CD14-positive monocyte (primary cell): ENCODE measurements at regions not wholly inside any gene's neighbourhood (a gene's known extent, or its start where the extent isn't known, plus 50 kb on each side); places are given as distances from the start of the nearest gene placed in this dataset.

ENCODE experiments used
- DNase-seq, 3 donors: peaks; one replicate each; pipeline ENCODE4 v3.0.0-alpha.2; 2011 to 2022
- H2AFZ ChIP-seq: 2 replicates; pipeline ENCODE4 v1.6.0; 2012; ENCODE audit warnings: mild to moderate bottlenecking, low read depth, low read length, inconsistent platforms; ENCODE audit not compliant: insufficient read depth, poor library complexity, severe bottlenecking
- H3K27ac ChIP-seq, 2 donors: 1 replicate in 1 of 2; 2 replicates in 1 of 2; pipeline ENCODE4 v1.5.1; 2012 to 2013; ENCODE audit warnings: low read length in 2 of 2, control low read depth in 1 of 2, inconsistent platforms in 1 of 2, low read depth in 1 of 2, mild to moderate bottlenecking in 1 of 2
- H3K27me3 ChIP-seq, 2 donors: one replicate each; pipeline versions ENCODE4 v1.6.0 to v1.6.1; 2011 to 2013; ENCODE audit warnings: low read length in 2 of 2; ENCODE audit not compliant: control insufficient read depth in 2 of 2, insufficient read depth in 2 of 2
- H3K36me3 ChIP-seq, 2 donors: replicated peaks in 1 of 2; 1 replicate in 1 of 2; 2 replicates in 1 of 2; pipeline versions ENCODE4 v1.5.1 to v1.6.1; 2012 to 2013; ENCODE audit warnings: low read length in 2 of 2, control low read depth in 1 of 2, inconsistent platforms in 1 of 2, mild to moderate bottlenecking in 1 of 2; ENCODE audit not compliant: insufficient read depth in 2 of 2, control insufficient read depth in 1 of 2
- H3K4me1 ChIP-seq, 2 donors: 1 replicate in 1 of 2; 2 replicates in 1 of 2; pipeline versions ENCODE4 v1.5.1 to v1.6.1; 2012 to 2013; ENCODE audit warnings: low read length in 2 of 2, control low read depth in 1 of 2, inconsistent platforms in 1 of 2, mild to moderate bottlenecking in 1 of 2, moderate library complexity in 1 of 2; ENCODE audit not compliant: insufficient read depth in 2 of 2, control insufficient read depth in 1 of 2
- H3K4me2 ChIP-seq: replicated peaks from 2 replicates; pipeline ENCODE3; 2012; ENCODE audit warnings: low read length, moderate library complexity, mild to moderate bottlenecking; ENCODE audit not compliant: poor library complexity, severe bottlenecking; ENCODE audit errors: extremely low read depth
- H3K4me3 ChIP-seq, 3 experiments: fragments of 200-600 bp in 1 of 3; sonication (generic) in 1 of 3; replicated peaks in 1 of 3; 1 replicate in 2 of 3; 2 replicates in 1 of 3; pipeline ENCODE4 v1.5.1; 2011 to 2013; ENCODE audit warnings: low read length in 3 of 3, mild to moderate bottlenecking in 3 of 3, control low read depth in 2 of 3, low read depth in 2 of 3, inconsistent platforms in 1 of 3, moderate library complexity in 1 of 3
- H3K79me2 ChIP-seq: 2 replicates; pipeline ENCODE4 v1.6.0; 2012; ENCODE audit warnings: mild to moderate bottlenecking, control low read depth, inconsistent platforms, low read length, moderate library complexity; ENCODE audit not compliant: insufficient read depth
- H3K9ac ChIP-seq: 2 replicates; pipeline ENCODE4 v1.6.0; 2017; ENCODE audit warnings: low read length, mild to moderate bottlenecking; ENCODE audit not compliant: insufficient read depth, poor library complexity, severe bottlenecking
- H3K9me3 ChIP-seq, 2 donors: replicated peaks in 1 of 2; 1 replicate in 1 of 2; 2 replicates in 1 of 2; pipeline versions ENCODE4 v1.5.1 to v1.6.1; 2012 to 2013; ENCODE audit warnings: low read length in 2 of 2, control low read depth in 1 of 2; ENCODE audit not compliant: control insufficient read depth in 1 of 2, insufficient read depth in 1 of 2
- H4K20me1 ChIP-seq: 2 replicates; pipeline ENCODE4 v1.6.0; 2012; ENCODE audit warnings: mild to moderate bottlenecking, low read length, control low read depth, moderate library complexity; ENCODE audit not compliant: insufficient read depth
- H3K27ac Mint-ChIP-seq, 7 donors: one replicate each; pipeline ENCODE4 v1.8.0; 2020; ENCODE audit warnings: mild to moderate bottlenecking in 7 of 7, mixed read lengths in 7 of 7, moderate library complexity in 6 of 7, inconsistent platforms in 2 of 7
- H3K27me3 Mint-ChIP-seq, 3 donors: one replicate each; pipeline ENCODE4 v1.8.0; 2021 to 2022; ENCODE audit warnings: low read depth in 3 of 3, mild to moderate bottlenecking in 3 of 3, mixed read lengths in 3 of 3, moderate library complexity in 3 of 3, inconsistent platforms in 1 of 3
- H3K36me3 Mint-ChIP-seq, 2 donors: one replicate each; pipeline ENCODE4 v1.8.0; 2020; ENCODE audit warnings: mixed read lengths in 2 of 2, inconsistent platforms in 1 of 2, mild to moderate bottlenecking in 1 of 2
- H3K4me1 Mint-ChIP-seq: one replicate; pipeline ENCODE4 v1.8.0; 2020; ENCODE audit warnings: mild to moderate bottlenecking, mixed read lengths
- H3K4me3 Mint-ChIP-seq, 2 donors: one replicate each; pipeline ENCODE4 v1.8.0; 2020; ENCODE audit warnings: mild to moderate bottlenecking in 2 of 2, mixed read lengths in 2 of 2, moderate library complexity in 1 of 2
- H3K9me3 Mint-ChIP-seq, 7 donors: one replicate each; pipeline ENCODE4 v1.8.0; 2020 to 2022; ENCODE audit warnings: mixed read lengths in 7 of 7, mild to moderate bottlenecking in 6 of 7, moderate library complexity in 6 of 7, inconsistent platforms in 2 of 7
- WGBS: methylation state at CpG from one replicate; pipeline ENCODE4 v1.1.5; 2013; ENCODE audit warnings: missing lambda C conversion rate; ENCODE audit not compliant: insufficient coverage; 5-methylcytosine and 5-hydroxymethylcytosine counted together
- intact Hi-C, 2 donors: fragments of 100-400 bp; cut with micrococcal nuclease; formaldehyde crosslinking; loops; one replicate each; pipeline versions ENCODE4 v1.15.0 to v1.15.1; 2023
- TF ChIP-seq, protein P1 (sequence below): fragments of 200-600 bp; IDR thresholded peaks from one replicate; pipeline ENCODE4 v1.8.0; 2022; ENCODE audit warnings: antibody characterized with exemption, mild to moderate bottlenecking

DNA sequence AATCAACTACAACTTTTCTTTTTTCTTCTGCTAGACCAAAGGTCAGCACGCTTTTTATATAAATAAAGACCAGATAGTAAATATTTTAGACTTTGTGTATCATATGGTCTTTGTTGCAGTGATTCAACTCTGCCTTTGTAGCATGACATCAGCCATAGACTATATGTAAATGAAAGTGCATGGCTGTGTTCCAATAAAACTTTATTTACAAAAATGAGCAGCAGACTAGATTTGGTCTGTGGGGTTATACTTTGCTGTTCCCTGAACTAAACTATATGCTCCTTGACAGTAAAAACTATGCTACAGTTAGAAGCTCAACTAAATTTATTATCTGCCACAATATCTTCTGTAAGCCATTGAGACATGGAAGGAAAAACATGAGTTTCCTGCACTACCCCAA lies 100.0 kb downstream of the RNASEH2B start:
- no CpG with 5 or more reads among the region's 1 CpG for WGBS
- H3K9me3 ChIP-seq, result peaks cover 0 to 4% of the 10 kb centered on the region in 2 donors
- Mint-ChIP-seq H3K9me3 (peaks cover 0 to 9% (median 5%) of the 10 kb centered on the region in 7 donors), H3K4me1 (peaks cover 2% of the 10 kb centered on the region), H3K36me3 (no peaks in the 10 kb centered on the region), H3K27me3 (peaks cover 0 to 1% (median 0%) of the 10 kb centered on the region in 3 donors), H3K27ac (no peak overlapping the region), H3K4me3 (no peak overlapping the region)
- H4K20me1 ChIP-seq, result no peaks in the 10 kb centered on the region
- no peak overlapping the region for H3K4me3 ChIP-seq
- no peaks in the 10 kb centered on the region for H3K79me2 ChIP-seq
- TF ChIP-seq, protein P1, sequence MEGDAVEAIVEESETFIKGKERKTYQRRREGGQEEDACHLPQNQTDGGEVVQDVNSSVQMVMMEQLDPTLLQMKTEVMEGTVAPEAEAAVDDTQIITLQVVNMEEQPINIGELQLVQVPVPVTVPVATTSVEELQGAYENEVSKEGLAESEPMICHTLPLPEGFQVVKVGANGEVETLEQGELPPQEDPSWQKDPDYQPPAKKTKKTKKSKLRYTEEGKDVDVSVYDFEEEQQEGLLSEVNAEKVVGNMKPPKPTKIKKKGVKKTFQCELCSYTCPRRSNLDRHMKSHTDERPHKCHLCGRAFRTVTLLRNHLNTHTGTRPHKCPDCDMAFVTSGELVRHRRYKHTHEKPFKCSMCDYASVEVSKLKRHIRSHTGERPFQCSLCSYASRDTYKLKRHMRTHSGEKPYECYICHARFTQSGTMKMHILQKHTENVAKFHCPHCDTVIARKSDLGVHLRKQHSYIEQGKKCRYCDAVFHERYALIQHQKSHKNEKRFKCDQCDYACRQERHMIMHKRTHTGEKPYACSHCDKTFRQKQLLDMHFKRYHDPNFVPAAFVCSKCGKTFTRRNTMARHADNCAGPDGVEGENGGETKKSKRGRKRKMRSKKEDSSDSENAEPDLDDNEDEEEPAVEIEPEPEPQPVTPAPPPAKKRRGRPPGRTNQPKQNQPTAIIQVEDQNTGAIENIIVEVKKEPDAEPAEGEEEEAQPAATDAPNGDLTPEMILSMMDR, result no peak
- no peaks in the 10 kb centered on the region for H3K27me3 ChIP-seq
- peaks cover 2 to 3% of the 10 kb centered on the region in 2 donors for H3K4me1 ChIP-seq
- no peak overlapping the region for H3K9ac ChIP-seq
- no peak for DNase-seq
- H3K4me2 ChIP-seq, result no peak overlapping the region
- H3K36me3 ChIP-seq, result no peaks in the 10 kb centered on the region
- no peak overlapping the region for H3K27ac ChIP-seq
- intact Hi-C loops, result no loop called here
- no peak overlapping the region for H2AFZ ChIP-seq

DNA sequence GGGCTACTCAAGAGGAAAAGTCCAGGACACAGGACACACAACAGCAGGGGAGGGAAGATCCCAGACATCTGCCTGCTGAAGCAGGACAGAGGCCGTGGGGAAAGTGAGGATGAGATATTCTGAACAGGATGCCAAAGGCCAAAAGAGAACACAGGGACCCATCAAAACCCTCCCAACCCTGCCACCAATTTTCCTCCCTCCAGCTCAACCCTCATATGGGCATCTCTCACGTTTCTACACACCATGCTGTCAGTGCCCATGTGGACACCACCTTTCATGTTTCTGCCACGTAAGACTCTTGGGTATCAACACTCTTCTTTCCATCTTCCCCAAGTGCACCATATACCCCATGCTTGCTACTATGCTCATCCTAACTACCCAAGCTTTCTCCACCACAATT lies 97.6 kb downstream of the RNASEH2B start:
- Histone ChIP-seq H3K4me2 (no peak overlapping the region), H2AFZ (no peak overlapping the region), H3K27ac (no peak overlapping the region), H3K27me3 (no peaks in the 10 kb centered on the region), H3K9me3 (no peaks in the 10 kb centered on the region), H3K9ac (no peak overlapping the region), H4K20me1 (no peaks in the 10 kb centered on the region), H3K36me3 (no peaks in the 10 kb centered on the region), H3K4me1 (peaks cover 5 to 11% of the 10 kb centered on the region in 2 donors), H3K79me2 (no peaks in the 10 kb centered on the region), H3K4me3 (no peak overlapping the region)
- no peak overlapping the region for H3K27ac Mint-ChIP-seq
- H3K4me1 Mint-ChIP-seq, result peaks cover 13% of the 10 kb centered on the region
- H3K9me3 Mint-ChIP-seq, result peaks cover 0 to 1% (median 0%) of the 10 kb centered on the region in 7 donors
- no peak for DNase-seq
- intact Hi-C loops, result no loop called here
- WGBS, result 82% methylated on average over 1 of the region's 3 CpGs
- H3K36me3 Mint-ChIP-seq, result no peaks in the 10 kb centered on the region
- no peak overlapping the region for H3K4me3 Mint-ChIP-seq
- TF ChIP-seq, protein P1, result no peak
- peaks cover 2 to 6% (median 4%) of the 10 kb centered on the region in 3 donors for H3K27me3 Mint-ChIP-seq
